ENCODE measurements at regions not wholly inside any gene's neighbourhood (a gene's known extent, or its start where the extent isn't known, plus 50 kb on each side); places are given as distances from the start of the nearest gene placed in this dataset.

DNA sequence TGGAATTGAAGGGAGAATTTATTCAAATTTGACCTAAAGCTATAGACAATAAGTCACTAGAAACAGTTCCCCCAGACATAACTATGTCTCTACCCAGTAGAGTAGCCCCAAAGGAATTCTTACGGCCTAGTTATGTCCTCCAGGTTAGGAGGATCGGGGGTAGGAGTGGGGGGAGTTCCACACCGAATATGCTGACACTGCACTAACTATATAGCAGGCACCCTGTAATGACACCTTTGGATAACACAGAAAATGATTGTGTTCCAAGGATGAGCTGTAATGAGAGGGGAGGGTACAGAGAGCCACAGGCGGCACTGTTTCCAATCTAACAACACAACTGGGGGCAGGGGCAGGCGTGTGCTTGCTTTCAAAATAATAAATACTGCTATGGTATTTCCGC is 376.2 kb upstream of the RORA start:
- Mint-ChIP-seq H3K4me3 (ENCODE audit: low read depth) (no peak overlapping the region), H3K9me3 (ENCODE audit: low read depth) (no peaks in the 10 kb centered on the region), H3K36me3 (ENCODE audit: insufficient read depth) (no peaks in the 10 kb centered on the region), H3K27ac (no peak overlapping the region), H3K27me3 (no peaks in the 10 kb centered on the region), H3K4me1 (ENCODE audit: low read depth) (no peaks in the 10 kb centered on the region)
- no peak for DNase-seq (ENCODE audit: low spot score, unreplicated experiment)
- TF ChIP-seq CTCF (IDR thresholded peaks at IDR 0.05; ENCODE audit: unreplicated experiment) = no peak

GRCh38 chr15:61598655-61599054 is 369.6 kb upstream of the RORA start:
- H3K27me3 Mint-ChIP-seq = peaks cover 2% of the 10 kb centered on the region

GRCh38 chr15:61584410-61584809 is 355.3 kb upstream of the RORA start:
- no peaks in the 10 kb centered on the region for H3K4me1 Mint-ChIP-seq (ENCODE audit: low read depth)
- no peak overlapping the region for H3K27ac Mint-ChIP-seq
- TF ChIP-seq CTCF (IDR thresholded peaks at IDR 0.05; ENCODE audit: unreplicated experiment) = no peak
- H3K4me3 Mint-ChIP-seq (ENCODE audit: low read depth) = no peak overlapping the region
- H3K9me3 Mint-ChIP-seq (ENCODE audit: low read depth) = peaks cover 6% of the 10 kb centered on the region
- no peak for DNase-seq (ENCODE audit: low spot score, unreplicated experiment)
- no peaks in the 10 kb centered on the region for H3K27me3 Mint-ChIP-seq
- no peaks in the 10 kb centered on the region for H3K36me3 Mint-ChIP-seq (ENCODE audit: insufficient read depth)

More at GRCh38 chr15:61598655-61599054, 369.6 kb upstream of the RORA start:
- no peak overlapping the region for H3K4me3 Mint-ChIP-seq (ENCODE audit: low read depth)
- H3K27ac Mint-ChIP-seq = no peak overlapping the region
- TF ChIP-seq CTCF (IDR thresholded peaks at IDR 0.05; ENCODE audit: unreplicated experiment) = no peak
- peaks cover 6% of the 10 kb centered on the region for H3K4me1 Mint-ChIP-seq (ENCODE audit: low read depth)
- no peaks in the 10 kb centered on the region for H3K36me3 Mint-ChIP-seq (ENCODE audit: insufficient read depth)
- no peaks in the 10 kb centered on the region for H3K9me3 Mint-ChIP-seq (ENCODE audit: low read depth)
- DNase-seq (ENCODE audit: low spot score, unreplicated experiment) = no peak

- DNase-seq (ENCODE audit: low spot score, unreplicated experiment) = no peak
- H3K36me3 Mint-ChIP-seq (ENCODE audit: insufficient read depth) = no peaks in the 10 kb centered on the region
- no peak overlapping the region for H3K4me3 Mint-ChIP-seq (ENCODE audit: low read depth)
- peaks cover 6% of the 10 kb centered on the region for H3K9me3 Mint-ChIP-seq (ENCODE audit: low read depth)
- no peak for TF ChIP-seq CTCF (IDR thresholded peaks at IDR 0.05; ENCODE audit: unreplicated experiment)
- H3K27me3 Mint-ChIP-seq = no peaks in the 10 kb centered on the region
- no peak overlapping the region for H3K27ac Mint-ChIP-seq
- no peaks in the 10 kb centered on the region for H3K4me1 Mint-ChIP-seq (ENCODE audit: low read depth)
These were observed 353.0 kb upstream of the RORA start for GRCh38 chr15:61582092-61582491.

DNA sequence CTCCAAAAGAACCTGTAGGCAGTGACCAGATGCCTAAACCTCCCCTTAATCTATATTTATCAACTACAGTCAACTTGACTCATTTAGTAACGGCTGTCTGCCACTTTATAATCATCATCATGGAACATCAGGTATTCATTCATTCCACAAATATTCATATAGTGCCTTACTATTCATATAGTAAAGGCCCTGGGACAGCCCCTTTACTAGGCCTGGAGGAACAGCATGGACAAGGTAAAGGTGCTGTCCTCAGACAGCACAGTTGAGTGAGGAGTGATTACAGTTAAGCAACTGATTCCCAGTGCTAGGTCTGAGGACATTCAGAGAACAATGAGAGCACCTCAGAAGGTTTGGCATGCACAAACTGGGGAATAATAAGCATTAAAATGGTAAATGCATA is 346.5 kb upstream of the RORA start:
- no peak overlapping the region for H3K27ac Mint-ChIP-seq
- TF ChIP-seq CTCF (IDR thresholded peaks at IDR 0.05; ENCODE audit: unreplicated experiment) = no peak
- H3K9me3 Mint-ChIP-seq (ENCODE audit: low read depth) = no peaks in the 10 kb centered on the region
- DNase-seq (ENCODE audit: low spot score, unreplicated experiment) = no peak
- no peak overlapping the region for H3K4me3 Mint-ChIP-seq (ENCODE audit: low read depth)
- H3K36me3 Mint-ChIP-seq (ENCODE audit: insufficient read depth) = no peaks in the 10 kb centered on the region
- H3K27me3 Mint-ChIP-seq = no peaks in the 10 kb centered on the region
- no peaks in the 10 kb centered on the region for H3K4me1 Mint-ChIP-seq (ENCODE audit: low read depth)
